GM21717 (cell line): ENCODE measurements at regions not wholly inside any gene's neighbourhood (a gene's known extent, or its start where the extent isn't known, plus 50 kb on each side); places are given as distances from the start of the nearest gene placed in this dataset.

Source experiments
- ATAC-seq: cut with Tn5 transposase; IDR thresholded peaks from one replicate; pipeline ENCODE4 v1.9.1; 2021; ENCODE audit warnings: mild to moderate bottlenecking, moderate library complexity; ENCODE audit not compliant: unreplicated experiment

GRCh38 chr3:23029001-23029400 is 174.1 kb upstream of the UBE2E2 start:
- no peak for ATAC-seq

GRCh38 chr3:23035927-23036640 is 167.0 kb upstream of the UBE2E2 start:
- ATAC-seq: no peak

- no peak for ATAC-seq
Measured at GRCh38 chr3:23036728-23037127, 166.4 kb upstream of the UBE2E2 start.

GRCh38 chr3:23038471-23038870 is 164.7 kb upstream of the UBE2E2 start:
- ATAC-seq: no peak

- no peak for ATAC-seq
Measured at GRCh38 chr3:23041918-23042696, 161.0 kb upstream of the UBE2E2 start.

- no peak for ATAC-seq
Measured at GRCh38 chr3:23044463-23044862, 158.7 kb upstream of the UBE2E2 start.

GRCh38 chr3:23046536-23046935 is 156.6 kb upstream of the UBE2E2 start:
- ATAC-seq: no peak

GRCh38 chr3:23051240-23052140 is 151.6 kb upstream of the UBE2E2 start:
- no peak for ATAC-seq

GRCh38 chr3:23052208-23052607 is 150.9 kb upstream of the UBE2E2 start:
- no peak for ATAC-seq

GRCh38 chr3:23052620-23053019 is 150.5 kb upstream of the UBE2E2 start:
- no peak for ATAC-seq

- ATAC-seq: peak; percentile 87
Measured at GRCh38 chr3:23055733-23056376, 147.3 kb upstream of the UBE2E2 start.

GRCh38 chr3:23062582-23062981 is 140.5 kb upstream of the UBE2E2 start:
- no peak for ATAC-seq

- no peak for ATAC-seq
Measured at GRCh38 chr3:23062982-23063381, 140.1 kb upstream of the UBE2E2 start.

- ATAC-seq: no peak
Measured at GRCh38 chr3:23067116-23067515, 136.0 kb upstream of the UBE2E2 start.

- ATAC-seq: no peak
Measured at GRCh38 chr3:23068016-23068728, 135.0 kb upstream of the UBE2E2 start.

GRCh38 chr3:23071296-23071695 is 131.8 kb upstream of the UBE2E2 start:
- peak; percentile 28 for ATAC-seq

- peak; percentile 75 for ATAC-seq
Measured at GRCh38 chr3:23071758-23072157, 131.4 kb upstream of the UBE2E2 start.

GRCh38 chr3:23072693-23073092 is 130.4 kb upstream of the UBE2E2 start:
- ATAC-seq: no peak

- no peak for ATAC-seq
Measured at GRCh38 chr3:23073724-23074305, 129.3 kb upstream of the UBE2E2 start.

- no peak for ATAC-seq
Measured at GRCh38 chr3:23075496-23075895, 127.6 kb upstream of the UBE2E2 start.
